Breast epithelium (tissue), 3 donors: ENCODE measurements at regions not wholly inside any gene's neighbourhood (a gene's known extent, or its start where the extent isn't known, plus 50 kb on each side); places are given as distances from the start of the nearest gene placed in this dataset.

Experiments used
- POLR2A ChIP-seq: fragments of 450-650 bp; IDR thresholded peaks from one replicate; pipeline ENCODE4 v1.6.1; 2016; ENCODE audit warnings: antibody characterized with exemption, mild to moderate bottlenecking, moderate library complexity
- TF ChIP-seq, protein P1 (sequence below), 3 donors: fragments of 450-650 bp; IDR thresholded peaks; one replicate each; pipeline ENCODE4 v1.5.1; 2016 to 2017; ENCODE audit warnings: antibody characterized with exemption in 3 of 3, mild to moderate bottlenecking in 3 of 3, moderate library complexity in 3 of 3

DNA sequence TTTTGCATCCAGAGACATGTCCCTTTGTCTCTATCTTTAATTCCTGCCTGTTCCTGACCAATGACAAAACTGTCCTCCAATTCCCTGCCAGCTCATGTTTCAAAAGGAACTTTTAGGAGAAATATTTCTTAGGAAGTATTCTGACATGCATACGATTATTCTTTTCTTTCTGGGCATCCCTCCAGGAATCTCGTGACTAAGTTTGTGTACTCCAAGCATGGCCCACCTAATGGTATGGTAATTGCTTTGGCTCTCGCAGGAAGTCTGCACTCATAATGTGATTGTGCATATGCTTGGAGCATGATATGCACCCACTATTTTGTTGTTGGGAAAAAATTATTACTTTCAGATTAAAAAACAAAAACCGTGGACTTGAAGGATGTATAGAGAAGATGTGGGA lies 256.4 kb downstream of the PRDM2 start:
- TF ChIP-seq, protein P1, sequence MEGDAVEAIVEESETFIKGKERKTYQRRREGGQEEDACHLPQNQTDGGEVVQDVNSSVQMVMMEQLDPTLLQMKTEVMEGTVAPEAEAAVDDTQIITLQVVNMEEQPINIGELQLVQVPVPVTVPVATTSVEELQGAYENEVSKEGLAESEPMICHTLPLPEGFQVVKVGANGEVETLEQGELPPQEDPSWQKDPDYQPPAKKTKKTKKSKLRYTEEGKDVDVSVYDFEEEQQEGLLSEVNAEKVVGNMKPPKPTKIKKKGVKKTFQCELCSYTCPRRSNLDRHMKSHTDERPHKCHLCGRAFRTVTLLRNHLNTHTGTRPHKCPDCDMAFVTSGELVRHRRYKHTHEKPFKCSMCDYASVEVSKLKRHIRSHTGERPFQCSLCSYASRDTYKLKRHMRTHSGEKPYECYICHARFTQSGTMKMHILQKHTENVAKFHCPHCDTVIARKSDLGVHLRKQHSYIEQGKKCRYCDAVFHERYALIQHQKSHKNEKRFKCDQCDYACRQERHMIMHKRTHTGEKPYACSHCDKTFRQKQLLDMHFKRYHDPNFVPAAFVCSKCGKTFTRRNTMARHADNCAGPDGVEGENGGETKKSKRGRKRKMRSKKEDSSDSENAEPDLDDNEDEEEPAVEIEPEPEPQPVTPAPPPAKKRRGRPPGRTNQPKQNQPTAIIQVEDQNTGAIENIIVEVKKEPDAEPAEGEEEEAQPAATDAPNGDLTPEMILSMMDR (IDR thresholded peaks at IDR 0.05) = no peak
- no peak for TF ChIP-seq POLR2A
